Neural crest cell (in vitro differentiated cells): ENCODE measurements at regions not wholly inside any gene's neighbourhood (a gene's known extent, or its start where the extent isn't known, plus 50 kb on each side); places are given as distances from the start of the nearest gene placed in this dataset.

Experiments used
- DNase-seq: peaks from one replicate; pipeline ENCODE4 v3.0.0; 2021; ENCODE audit warnings: low read depth, mixed read lengths, low spot score
- H3K27ac Mint-ChIP-seq: one replicate; pipeline ENCODE4 v1.8.0; 2021; ENCODE audit warnings: mild to moderate bottlenecking, mixed read lengths; ENCODE audit not compliant: unreplicated experiment
- H3K27me3 Mint-ChIP-seq: 2 replicates; pipeline ENCODE4 v1.8.0; 2021; ENCODE audit warnings: low read depth, mild to moderate bottlenecking, mixed read lengths
- H3K36me3 Mint-ChIP-seq: 2 replicates; pipeline ENCODE4 v1.8.0; 2021; ENCODE audit warnings: low read depth, mild to moderate bottlenecking, mixed read lengths
- H3K4me1 Mint-ChIP-seq: 2 replicates; pipeline ENCODE4 v1.8.0; 2021; ENCODE audit warnings: mixed read lengths
- H3K4me3 Mint-ChIP-seq: one replicate; pipeline ENCODE4 v1.8.0; 2021; ENCODE audit warnings: mild to moderate bottlenecking, mixed read lengths
- H3K9me3 Mint-ChIP-seq: 2 replicates; pipeline ENCODE4 v1.8.0; 2021; ENCODE audit warnings: mixed read lengths
- TF ChIP-seq, protein P1 (sequence below): fragments of 200-600 bp; sonication (generic); conservative IDR thresholded peaks from 2 replicates; pipeline ENCODE4 v1.5.0; 2021; ENCODE audit warnings: antibody characterized with exemption, mild to moderate bottlenecking

DNA sequence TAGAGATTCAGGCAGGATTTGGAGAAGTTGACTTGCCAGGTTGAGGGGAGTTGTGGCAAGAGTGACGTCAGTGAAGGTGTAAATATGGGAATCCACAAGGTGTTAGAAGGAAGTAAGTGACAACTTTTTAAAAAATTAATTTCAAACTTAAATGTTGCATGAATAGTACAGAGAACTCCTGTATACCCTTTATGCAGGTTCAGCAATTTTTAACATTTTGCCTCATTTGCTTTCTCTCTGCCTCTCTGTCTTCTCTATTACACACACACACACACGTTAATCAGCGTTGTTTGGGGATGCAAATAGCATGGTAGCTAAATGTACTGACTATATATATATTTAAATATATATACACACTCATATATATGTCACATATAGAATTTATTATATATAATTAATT, 273.7 kb downstream of the SMARCA1 start:
- Mint-ChIP-seq H3K4me1 (no peaks in the 10 kb centered on the region), H3K27me3 (no peaks in the 10 kb centered on the region), H3K27ac (no peak overlapping the region), H3K36me3 (peaks cover 17% of the 10 kb centered on the region), H3K4me3 (no peak overlapping the region), H3K9me3 (peaks cover 19% of the 10 kb centered on the region)
- DNase-seq, result no peak
- TF ChIP-seq, protein P1, sequence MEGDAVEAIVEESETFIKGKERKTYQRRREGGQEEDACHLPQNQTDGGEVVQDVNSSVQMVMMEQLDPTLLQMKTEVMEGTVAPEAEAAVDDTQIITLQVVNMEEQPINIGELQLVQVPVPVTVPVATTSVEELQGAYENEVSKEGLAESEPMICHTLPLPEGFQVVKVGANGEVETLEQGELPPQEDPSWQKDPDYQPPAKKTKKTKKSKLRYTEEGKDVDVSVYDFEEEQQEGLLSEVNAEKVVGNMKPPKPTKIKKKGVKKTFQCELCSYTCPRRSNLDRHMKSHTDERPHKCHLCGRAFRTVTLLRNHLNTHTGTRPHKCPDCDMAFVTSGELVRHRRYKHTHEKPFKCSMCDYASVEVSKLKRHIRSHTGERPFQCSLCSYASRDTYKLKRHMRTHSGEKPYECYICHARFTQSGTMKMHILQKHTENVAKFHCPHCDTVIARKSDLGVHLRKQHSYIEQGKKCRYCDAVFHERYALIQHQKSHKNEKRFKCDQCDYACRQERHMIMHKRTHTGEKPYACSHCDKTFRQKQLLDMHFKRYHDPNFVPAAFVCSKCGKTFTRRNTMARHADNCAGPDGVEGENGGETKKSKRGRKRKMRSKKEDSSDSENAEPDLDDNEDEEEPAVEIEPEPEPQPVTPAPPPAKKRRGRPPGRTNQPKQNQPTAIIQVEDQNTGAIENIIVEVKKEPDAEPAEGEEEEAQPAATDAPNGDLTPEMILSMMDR, result no peak

DNA sequence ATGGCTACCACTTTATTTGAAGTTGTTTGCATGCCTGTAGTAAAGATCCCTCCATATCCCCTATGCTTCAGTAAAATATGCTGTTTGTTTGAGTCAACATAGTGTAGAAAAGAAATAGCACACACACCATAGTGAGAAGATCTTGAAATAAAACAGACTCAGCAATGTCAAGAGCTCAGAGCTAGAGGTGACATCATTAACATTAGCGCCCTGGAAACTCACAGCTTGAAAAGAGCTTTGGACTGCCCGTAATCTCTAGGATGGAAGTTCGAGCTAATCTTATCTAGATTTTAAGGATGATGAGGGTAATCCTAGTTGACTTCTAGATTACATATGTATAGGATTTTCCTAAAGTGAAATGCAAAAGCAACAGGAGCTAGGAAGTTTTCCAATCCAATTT, 275.6 kb downstream of the SMARCA1 start:
- no peak overlapping the region for H3K27ac Mint-ChIP-seq
- peaks cover 11% of the 10 kb centered on the region for H3K9me3 Mint-ChIP-seq
- no peak overlapping the region for H3K4me3 Mint-ChIP-seq
- no peaks in the 10 kb centered on the region for H3K27me3 Mint-ChIP-seq
- H3K36me3 Mint-ChIP-seq, result peaks cover 14% of the 10 kb centered on the region
- TF ChIP-seq, protein P1, result no peak
- DNase-seq, result no peak
- no peaks in the 10 kb centered on the region for H3K4me1 Mint-ChIP-seq

DNA sequence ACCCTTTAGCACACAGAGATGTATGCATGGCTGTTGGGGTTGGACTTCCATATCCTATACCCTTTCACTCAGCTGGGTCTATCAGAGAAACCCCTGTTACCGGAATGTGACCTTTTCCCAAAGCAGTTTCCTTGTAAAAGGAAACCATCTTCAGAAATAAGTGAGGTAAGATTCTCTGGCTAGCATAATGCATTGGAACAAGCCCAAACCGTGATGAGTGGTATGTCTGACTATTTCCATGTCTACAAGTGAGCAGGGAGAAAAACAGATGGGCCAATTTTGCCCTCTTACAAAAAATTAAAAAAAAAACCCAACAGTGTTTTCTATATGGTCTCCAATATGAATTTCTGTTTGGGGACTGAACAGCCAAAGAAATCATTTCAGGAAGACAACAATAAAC, 283.9 kb downstream of the SMARCA1 start:
- H3K36me3 Mint-ChIP-seq, result peaks cover 17% of the 10 kb centered on the region
- TF ChIP-seq, protein P1, result no peak
- H3K27me3 Mint-ChIP-seq, result no peaks in the 10 kb centered on the region
- H3K27ac Mint-ChIP-seq, result no peak overlapping the region
- no peaks in the 10 kb centered on the region for H3K4me1 Mint-ChIP-seq
- H3K4me3 Mint-ChIP-seq, result no peak overlapping the region
- H3K9me3 Mint-ChIP-seq, result peaks cover 7% of the 10 kb centered on the region
- DNase-seq, result no peak

DNA sequence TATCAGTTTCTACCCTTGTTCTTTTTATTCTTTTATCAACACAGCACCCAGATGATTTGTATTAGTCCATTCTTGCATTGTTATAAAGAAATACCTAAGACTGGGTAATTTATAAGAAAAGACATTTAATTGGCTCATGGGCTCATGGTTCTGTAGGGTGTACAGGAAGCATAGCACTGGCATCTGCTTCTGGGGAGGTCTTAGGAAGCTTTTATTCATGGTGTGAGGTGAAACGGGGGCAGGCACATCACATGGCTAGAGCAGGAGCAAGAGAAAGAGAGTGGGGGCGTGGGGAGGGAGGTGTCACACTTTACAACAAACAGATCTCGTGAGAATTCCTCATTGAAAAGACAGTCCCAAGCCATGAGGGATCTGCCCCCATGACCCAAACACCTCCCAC, 285.3 kb downstream of the SMARCA1 start:
- no peak for DNase-seq
- peaks cover 3% of the 10 kb centered on the region for H3K9me3 Mint-ChIP-seq
- H3K4me3 Mint-ChIP-seq, result no peak overlapping the region
- H3K27ac Mint-ChIP-seq, result no peak overlapping the region
- H3K27me3 Mint-ChIP-seq, result no peaks in the 10 kb centered on the region
- TF ChIP-seq, protein P1, result no peak
- no peaks in the 10 kb centered on the region for H3K4me1 Mint-ChIP-seq
- peaks cover 10% of the 10 kb centered on the region for H3K36me3 Mint-ChIP-seq

DNA sequence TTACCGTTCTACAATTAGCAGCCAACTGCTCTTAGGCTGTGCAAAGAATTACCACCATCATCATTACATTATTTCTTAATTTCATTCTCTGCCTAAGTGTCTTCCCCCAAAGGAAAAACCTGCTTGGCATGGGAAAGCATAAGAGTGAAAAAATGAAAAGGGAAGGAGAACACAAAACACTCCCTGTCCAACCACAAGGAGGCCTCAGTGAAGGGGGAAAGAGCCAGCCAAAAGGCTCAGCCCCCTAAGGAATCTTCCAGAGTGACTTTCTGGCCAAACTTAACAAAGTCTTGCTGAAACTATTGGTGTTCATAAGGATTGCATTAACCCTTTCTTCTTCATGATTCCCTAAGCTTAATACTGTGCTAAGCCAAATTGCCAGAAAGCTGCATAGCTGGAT, 287.4 kb downstream of the SMARCA1 start:
- Mint-ChIP-seq H3K9me3 (no peaks in the 10 kb centered on the region), H3K4me1 (peaks cover 9% of the 10 kb centered on the region), H3K4me3 (no peak overlapping the region), H3K27ac (no peak overlapping the region), H3K36me3 (peaks cover 7% of the 10 kb centered on the region), H3K27me3 (no peaks in the 10 kb centered on the region)
- no peak for DNase-seq
- TF ChIP-seq, protein P1, result peak; percentile 26

DNA sequence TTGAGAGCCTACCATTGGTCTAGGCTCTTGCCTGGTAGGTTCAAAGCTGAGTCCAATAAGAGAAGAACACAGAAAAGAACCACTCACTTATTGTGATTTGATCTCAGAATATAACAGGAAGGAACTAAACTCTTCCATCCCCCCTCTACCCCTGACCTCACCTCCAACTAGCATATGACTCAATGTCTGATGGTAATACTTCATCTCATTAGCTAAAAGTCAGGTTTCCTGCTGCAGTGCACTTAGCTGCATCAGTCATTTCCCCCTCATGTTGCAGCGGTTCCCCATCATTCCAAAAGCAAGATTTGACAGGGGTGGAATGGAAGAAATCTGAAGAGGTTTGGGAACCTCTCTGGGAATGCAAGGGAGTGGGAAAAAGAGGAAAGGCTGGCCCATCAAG, 289.5 kb downstream of the SMARCA1 start:
- Mint-ChIP-seq H3K27ac (no peak overlapping the region), H3K36me3 (no peaks in the 10 kb centered on the region), H3K9me3 (no peaks in the 10 kb centered on the region), H3K4me1 (peaks cover 11% of the 10 kb centered on the region), H3K27me3 (no peaks in the 10 kb centered on the region), H3K4me3 (no peak overlapping the region)
- TF ChIP-seq, protein P1, result no peak
- no peak for DNase-seq
